MM.1S (cell line): ENCODE measurements at regions not wholly inside any gene's neighbourhood (a gene's known extent, or its start where the extent isn't known, plus 50 kb on each side); places are given as distances from the start of the nearest gene placed in this dataset.
"Not testable (repeated sequence)": the region's sequence is repeated elsewhere in the genome, so short reads cannot be mapped to it uniquely, and the experiment has no call there.

Source experiments
- EZH2 ChIP-seq: fragments of 300-600 bp; sonication (generic); optimal IDR thresholded peaks from 2 replicates; pipeline ENCODE3; 2017; ENCODE audit warnings: low read depth, mild to moderate bottlenecking, antibody characterized with exemption, low read length, mixed read lengths
- EZH2phosphoT487 ChIP-seq: fragments of 300-600 bp; sonication (generic); IDR thresholded peaks from 2 replicates; pipeline ENCODE4 v1.6.1; 2018; ENCODE audit warnings: antibody characterized with exemption, low read length
- TF ChIP-seq, protein P1 (sequence below): fragments of 300-600 bp; sonication (generic); IDR thresholded peaks from 2 replicates; pipeline ENCODE4 v1.5.1; 2016; ENCODE audit warnings: antibody characterized with exemption, low read length, mixed read lengths

DNA sequence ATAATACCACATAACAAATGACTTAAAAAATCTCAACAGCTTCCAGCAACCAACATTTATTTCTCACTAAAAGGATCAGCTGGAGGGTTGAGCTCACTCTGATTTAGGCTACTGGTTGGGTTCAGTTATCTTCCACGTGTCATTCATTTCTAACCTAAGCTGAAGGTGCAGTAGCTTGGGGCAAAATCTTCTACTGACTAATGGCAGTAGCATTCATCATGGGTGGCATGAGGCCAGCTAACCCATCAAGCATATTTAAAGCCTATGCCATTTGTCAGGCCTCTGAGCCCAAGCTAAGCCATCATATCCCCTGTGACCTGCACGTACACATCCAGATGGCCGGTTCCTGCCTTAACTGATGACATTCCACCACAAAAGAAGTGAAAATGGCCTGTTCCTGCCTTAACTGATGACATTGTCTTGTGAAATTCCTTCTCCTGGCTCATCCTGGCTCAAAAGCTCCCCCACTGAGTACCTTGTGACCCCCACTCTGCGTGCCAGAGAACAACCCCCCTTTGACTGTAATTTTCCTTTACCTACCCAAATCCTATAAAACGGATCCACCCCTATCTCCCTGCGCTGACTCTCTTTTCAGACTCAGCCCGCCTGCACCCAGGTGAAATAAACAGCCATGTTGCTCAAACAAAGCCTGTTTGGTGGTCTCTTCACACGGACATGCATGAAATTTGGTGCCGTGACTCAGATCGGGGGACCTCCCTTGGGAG, 324.7 kb upstream of the LMCD1 start:
- TF ChIP-seq, protein P1, sequence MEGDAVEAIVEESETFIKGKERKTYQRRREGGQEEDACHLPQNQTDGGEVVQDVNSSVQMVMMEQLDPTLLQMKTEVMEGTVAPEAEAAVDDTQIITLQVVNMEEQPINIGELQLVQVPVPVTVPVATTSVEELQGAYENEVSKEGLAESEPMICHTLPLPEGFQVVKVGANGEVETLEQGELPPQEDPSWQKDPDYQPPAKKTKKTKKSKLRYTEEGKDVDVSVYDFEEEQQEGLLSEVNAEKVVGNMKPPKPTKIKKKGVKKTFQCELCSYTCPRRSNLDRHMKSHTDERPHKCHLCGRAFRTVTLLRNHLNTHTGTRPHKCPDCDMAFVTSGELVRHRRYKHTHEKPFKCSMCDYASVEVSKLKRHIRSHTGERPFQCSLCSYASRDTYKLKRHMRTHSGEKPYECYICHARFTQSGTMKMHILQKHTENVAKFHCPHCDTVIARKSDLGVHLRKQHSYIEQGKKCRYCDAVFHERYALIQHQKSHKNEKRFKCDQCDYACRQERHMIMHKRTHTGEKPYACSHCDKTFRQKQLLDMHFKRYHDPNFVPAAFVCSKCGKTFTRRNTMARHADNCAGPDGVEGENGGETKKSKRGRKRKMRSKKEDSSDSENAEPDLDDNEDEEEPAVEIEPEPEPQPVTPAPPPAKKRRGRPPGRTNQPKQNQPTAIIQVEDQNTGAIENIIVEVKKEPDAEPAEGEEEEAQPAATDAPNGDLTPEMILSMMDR, result not testable (repeated sequence)
- TF ChIP-seq EZH2phosphoT487, EZH2: not testable (repeated sequence)
